HepG2 (cell line): ENCODE measurements at regions not wholly inside any gene's neighbourhood (a gene's known extent, or its start where the extent isn't known, plus 50 kb on each side); places are given as distances from the start of the nearest gene placed in this dataset.

Experiments
- ATAC-seq: fragments of 200-7000 bp; cut with Tn5 transposase; 3 replicates; pipeline ENCODE4 v1.9.1; 2020; ENCODE audit warnings: mild to moderate bottlenecking, moderate library complexity
- BruUV-seq: library from RNA; stranded (reverse); fragments of 400-500 nt; replicated peaks from 2 replicates; lab custom pipeline; 2021; lab: Mats Ljungman, UMichigan
- CTCF ChIA-PET: fragments of 300-600 bp; formaldehyde crosslinking; extraction: SDS; loops from one replicate; lab custom pipeline; 2021; ENCODE audit warnings: low total read pairs, inconsistent platforms, low intra/inter-chr PET ratio; lab: Yijun Ruan, JAX
- POLR2A ChIA-PET: fragments of 350-600 bp; sonication (Branson Sonifier 250); formaldehyde crosslinking; loops from one replicate; lab custom pipeline; 2020; ENCODE audit warnings: antibody characterized with exemption, inconsistent platforms; lab: Yijun Ruan, JAX
- DNase-seq: peaks from one replicate; pipeline ENCODE4 v3.0.0-alpha.2; 2015; ENCODE audit warnings: low spot score
- FAIRE-seq: peaks from 3 replicates; lab custom pipeline; 2011; peaks lifted over from hg19 to GRCh38; lab: Jason Lieb, UNC
- H2AFZ ChIP-seq: one replicate; pipeline ENCODE4 v1.6.1; 2011; ENCODE audit warnings: low read length, inconsistent platforms
- H3K27ac ChIP-seq: fragments of 300-600 bp; 3 replicates; pipeline ENCODE4 v1.8.0; 2011; ENCODE audit warnings: mixed run types, mild to moderate bottlenecking, mixed read lengths, low read length, inconsistent platforms; ENCODE audit not compliant: insufficient read depth; ENCODE audit errors: extremely low read length
- H3K27me3 ChIP-seq, 2 experiments: fragments of 200-600 bp in 1 of 2; 2 replicates in 1 of 2; 3 replicates in 1 of 2; pipeline versions ENCODE4 v1.6.0 to v1.8.0; 2011; ENCODE audit warnings: low read length in 2 of 2, mild to moderate bottlenecking in 2 of 2, moderate library complexity in 2 of 2, inconsistent platforms in 1 of 2; ENCODE audit not compliant: insufficient read depth in 2 of 2, control insufficient read depth in 1 of 2
- H3K36me3 ChIP-seq, 2 experiments: fragments of 200-600 bp in 1 of 2; replicated peaks in 1 of 2; 2 replicates in 1 of 2; 3 replicates in 1 of 2; pipeline versions ENCODE4 v1.5.1 to v1.8.0; 2011; ENCODE audit warnings: low read length in 2 of 2, inconsistent platforms in 1 of 2; ENCODE audit not compliant: insufficient read depth in 2 of 2, control insufficient read depth in 1 of 2
- H3K4me1 ChIP-seq: 2 replicates; pipeline ENCODE4 v1.5.1; 2012; ENCODE audit warnings: low read length, inconsistent platforms; ENCODE audit not compliant: insufficient read depth
- H3K4me2 ChIP-seq: 2 replicates; pipeline ENCODE4 v1.6.0; 2011; ENCODE audit warnings: low read depth, low read length, inconsistent platforms
- H3K4me3 ChIP-seq, 3 experiments: fragments of 200-600 bp in 1 of 3; sonication (generic), shearing (Covaris generic) in 1 of 3; replicated peaks in 1 of 3; 2 replicates each; pipeline ENCODE4 v1.5.1; 2011 to 2016; ENCODE audit warnings: low read length in 3 of 3, inconsistent platforms in 2 of 3, low read depth in 2 of 3, mild to moderate bottlenecking in 2 of 3, control low read depth in 1 of 3, mixed read lengths in 1 of 3; ENCODE audit not compliant: insufficient read depth in 1 of 3
- H3K79me2 ChIP-seq: one replicate; pipeline ENCODE4 v1.6.1; 2011; ENCODE audit warnings: low read length, inconsistent platforms; ENCODE audit not compliant: insufficient read depth
- H3K9ac ChIP-seq: 2 replicates; pipeline ENCODE4 v1.6.0; 2011; ENCODE audit warnings: mild to moderate bottlenecking, low read depth, low read length, inconsistent platforms; ENCODE audit not compliant: insufficient read depth
- H3K9me3 ChIP-seq: 2 replicates; pipeline ENCODE4 v1.5.1; 2012; ENCODE audit warnings: mild to moderate bottlenecking, low read length
- H4K20me1 ChIP-seq: 2 replicates; pipeline ENCODE4 v1.6.0; 2011; ENCODE audit warnings: inconsistent platforms, mild to moderate bottlenecking, low read length, moderate library complexity; ENCODE audit not compliant: insufficient read depth
- FOXC1 ChIP-seq: sonication (generic); formaldehyde crosslinking; IDR thresholded peaks from 2 replicates; pipeline ENCODE4 v1.8.0; 2022; ENCODE audit warnings: mild to moderate bottlenecking, missing genetic modification reagents, borderline replicate concordance
- MBD4 ChIP-seq: IDR thresholded peaks from 2 replicates; pipeline ENCODE4 v1.6.1; 2012; ENCODE audit warnings: low read length, inconsistent platforms, borderline replicate concordance
- YY1 ChIP-seq: IDR thresholded peaks from 2 replicates; pipeline ENCODE4 v1.6.1; 2011; ENCODE audit warnings: low read length, low read depth, moderate library complexity, mild to moderate bottlenecking; ENCODE audit not compliant: insufficient read depth, insufficient replicate concordance
- ZNF557 ChIP-seq: sonication (generic); formaldehyde crosslinking; IDR thresholded peaks from 2 replicates; pipeline ENCODE4 v1.4.0; 2020; ENCODE audit warnings: missing genetic modification reagents
- ZNF558 ChIP-seq: sonication (generic); formaldehyde crosslinking; IDR thresholded peaks from 2 replicates; pipeline ENCODE4 v1.9.0; 2022; ENCODE audit warnings: mild to moderate bottlenecking, missing genetic modification reagents, borderline replicate concordance
- ZNF563 ChIP-seq: sonication (generic); formaldehyde crosslinking; IDR thresholded peaks from 2 replicates; pipeline ENCODE4 v1.8.0; 2022; ENCODE audit warnings: mild to moderate bottlenecking, moderate library complexity, missing genetic modification reagents
- ZNF792 ChIP-seq: IDR thresholded peaks from 2 replicates; pipeline ENCODE4 v1.6.1; 2016
- WGBS: methylation state at CpG from one replicate; pipeline ENCODE4 v1.1.6; 2017; ENCODE audit warnings: low lambda C conversion rate; 5-methylcytosine and 5-hydroxymethylcytosine counted together
- in situ Hi-C: cut with HindIII; loops from 2 replicates; pipeline ENCODE4 v1.10.0; 2017; ENCODE audit warnings: low pct_unique_long_range_greater_than_20kb; ENCODE audit not compliant: extremely low pct_ligation_motif_present
- intact Hi-C: fragments of 100-400 bp; cut with micrococcal nuclease; formaldehyde crosslinking; loops from one replicate; pipeline ENCODE4 v1.10.0; 2022; ENCODE audit not compliant: unreplicated experiment
- TF ChIP-seq, protein P1 (sequence below), 2 experiments: sonication (generic) in 1 of 2; formaldehyde crosslinking in 1 of 2; IDR thresholded peaks; 2 replicates each; pipeline versions ENCODE4 v1.6.1 to v1.9.0; 2014 to 2022; ENCODE audit warnings: antibody characterized with exemption in 1 of 2, borderline replicate concordance in 1 of 2, inconsistent platforms in 1 of 2, low read depth in 1 of 2, missing genetic modification reagents in 1 of 2
- TF ChIP-seq, protein P2 (sequence below): sonication (generic); formaldehyde crosslinking; IDR thresholded peaks from 2 replicates; pipeline ENCODE4 v1.5.1; 2020; ENCODE audit warnings: missing genetic modification reagents, mild to moderate bottlenecking, borderline replicate concordance
- TF ChIP-seq, protein P3 (sequence below): sonication (generic); formaldehyde crosslinking; IDR thresholded peaks from 2 replicates; pipeline ENCODE4 v1.4.0; 2020; ENCODE audit warnings: low read depth, missing genetic modification reagents

DNA sequence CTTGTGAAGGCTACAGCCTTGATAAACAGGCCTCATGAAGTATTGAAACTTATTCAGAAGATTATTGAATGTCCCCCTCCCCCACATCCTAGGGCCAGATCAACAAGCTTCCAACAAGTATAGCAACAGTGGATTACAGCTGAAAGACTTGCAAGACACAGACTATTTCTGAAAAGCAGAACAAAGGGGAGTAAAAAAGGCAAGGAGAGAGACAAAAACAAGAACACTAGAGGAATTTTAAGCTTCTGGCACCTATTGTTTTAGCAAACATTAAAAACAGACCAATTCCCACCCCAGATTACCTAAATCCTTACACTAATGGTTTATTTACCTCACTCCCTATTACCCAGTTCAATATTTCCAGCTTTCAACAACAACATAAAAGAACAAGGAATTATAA is 446.3 kb upstream of the FSTL5 start (continued):
- TF ChIP-seq, protein P1, sequence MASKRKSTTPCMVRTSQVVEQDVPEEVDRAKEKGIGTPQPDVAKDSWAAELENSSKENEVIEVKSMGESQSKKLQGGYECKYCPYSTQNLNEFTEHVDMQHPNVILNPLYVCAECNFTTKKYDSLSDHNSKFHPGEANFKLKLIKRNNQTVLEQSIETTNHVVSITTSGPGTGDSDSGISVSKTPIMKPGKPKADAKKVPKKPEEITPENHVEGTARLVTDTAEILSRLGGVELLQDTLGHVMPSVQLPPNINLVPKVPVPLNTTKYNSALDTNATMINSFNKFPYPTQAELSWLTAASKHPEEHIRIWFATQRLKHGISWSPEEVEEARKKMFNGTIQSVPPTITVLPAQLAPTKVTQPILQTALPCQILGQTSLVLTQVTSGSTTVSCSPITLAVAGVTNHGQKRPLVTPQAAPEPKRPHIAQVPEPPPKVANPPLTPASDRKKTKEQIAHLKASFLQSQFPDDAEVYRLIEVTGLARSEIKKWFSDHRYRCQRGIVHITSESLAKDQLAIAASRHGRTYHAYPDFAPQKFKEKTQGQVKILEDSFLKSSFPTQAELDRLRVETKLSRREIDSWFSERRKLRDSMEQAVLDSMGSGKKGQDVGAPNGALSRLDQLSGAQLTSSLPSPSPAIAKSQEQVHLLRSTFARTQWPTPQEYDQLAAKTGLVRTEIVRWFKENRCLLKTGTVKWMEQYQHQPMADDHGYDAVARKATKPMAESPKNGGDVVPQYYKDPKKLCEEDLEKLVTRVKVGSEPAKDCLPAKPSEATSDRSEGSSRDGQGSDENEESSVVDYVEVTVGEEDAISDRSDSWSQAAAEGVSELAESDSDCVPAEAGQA (IDR thresholded peaks at IDR 0.05; ENCODE audit: low read depth), result no peak
- TF ChIP-seq, protein P1 (CRISPR knock-in tag; IDR thresholded peaks at IDR 0.05; ENCODE audit: borderline replicate concordance), result no peak
- TF ChIP-seq FOXC1 (CRISPR knock-in tag) (no peak), ZNF557 (no peak)

DNA sequence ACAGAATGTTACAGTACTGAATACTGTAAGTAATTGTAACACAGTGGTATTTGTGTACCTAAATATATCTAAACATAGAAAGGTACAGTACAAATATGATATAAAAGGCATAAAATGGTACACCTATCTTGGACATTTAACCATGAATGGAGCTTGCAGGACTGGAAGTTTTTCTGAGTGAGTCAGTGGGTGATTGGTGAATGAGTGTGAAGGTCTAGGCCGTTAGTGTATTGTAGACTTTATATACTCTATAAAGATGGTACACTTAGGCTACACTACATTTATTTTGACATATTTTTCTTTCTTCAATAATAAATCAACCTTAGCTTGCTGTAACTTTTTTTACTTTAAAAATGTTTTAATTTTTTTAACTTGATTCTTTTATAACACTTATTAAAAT is 422.5 kb upstream of the FSTL5 start:
- no peaks in the 10 kb centered on the region for H3K4me1 ChIP-seq
- no peaks in the 10 kb centered on the region for H3K9me3 ChIP-seq
- no TSS peak for BruUV-seq
- no peaks in the 10 kb centered on the region; a peak in 1 of 5 replicates for H3K27me3 ChIP-seq
- ATAC-seq (no peak), FAIRE-seq (no peak), DNase-seq (no peak)
- TF ChIP-seq, protein P2, sequence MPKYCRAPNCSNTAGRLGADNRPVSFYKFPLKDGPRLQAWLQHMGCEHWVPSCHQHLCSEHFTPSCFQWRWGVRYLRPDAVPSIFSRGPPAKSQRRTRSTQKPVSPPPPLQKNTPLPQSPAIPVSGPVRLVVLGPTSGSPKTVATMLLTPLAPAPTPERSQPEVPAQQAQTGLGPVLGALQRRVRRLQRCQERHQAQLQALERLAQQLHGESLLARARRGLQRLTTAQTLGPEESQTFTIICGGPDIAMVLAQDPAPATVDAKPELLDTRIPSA (CRISPR knock-in tag), result no peak
- TF ChIP-seq ZNF563 (CRISPR knock-in tag) (no peak), YY1 (no peak), ZNF558 (no peak), ZNF792 (CRISPR knock-in tag) (no peak), MBD4 (no peak)
- TF ChIP-seq, protein P3, sequence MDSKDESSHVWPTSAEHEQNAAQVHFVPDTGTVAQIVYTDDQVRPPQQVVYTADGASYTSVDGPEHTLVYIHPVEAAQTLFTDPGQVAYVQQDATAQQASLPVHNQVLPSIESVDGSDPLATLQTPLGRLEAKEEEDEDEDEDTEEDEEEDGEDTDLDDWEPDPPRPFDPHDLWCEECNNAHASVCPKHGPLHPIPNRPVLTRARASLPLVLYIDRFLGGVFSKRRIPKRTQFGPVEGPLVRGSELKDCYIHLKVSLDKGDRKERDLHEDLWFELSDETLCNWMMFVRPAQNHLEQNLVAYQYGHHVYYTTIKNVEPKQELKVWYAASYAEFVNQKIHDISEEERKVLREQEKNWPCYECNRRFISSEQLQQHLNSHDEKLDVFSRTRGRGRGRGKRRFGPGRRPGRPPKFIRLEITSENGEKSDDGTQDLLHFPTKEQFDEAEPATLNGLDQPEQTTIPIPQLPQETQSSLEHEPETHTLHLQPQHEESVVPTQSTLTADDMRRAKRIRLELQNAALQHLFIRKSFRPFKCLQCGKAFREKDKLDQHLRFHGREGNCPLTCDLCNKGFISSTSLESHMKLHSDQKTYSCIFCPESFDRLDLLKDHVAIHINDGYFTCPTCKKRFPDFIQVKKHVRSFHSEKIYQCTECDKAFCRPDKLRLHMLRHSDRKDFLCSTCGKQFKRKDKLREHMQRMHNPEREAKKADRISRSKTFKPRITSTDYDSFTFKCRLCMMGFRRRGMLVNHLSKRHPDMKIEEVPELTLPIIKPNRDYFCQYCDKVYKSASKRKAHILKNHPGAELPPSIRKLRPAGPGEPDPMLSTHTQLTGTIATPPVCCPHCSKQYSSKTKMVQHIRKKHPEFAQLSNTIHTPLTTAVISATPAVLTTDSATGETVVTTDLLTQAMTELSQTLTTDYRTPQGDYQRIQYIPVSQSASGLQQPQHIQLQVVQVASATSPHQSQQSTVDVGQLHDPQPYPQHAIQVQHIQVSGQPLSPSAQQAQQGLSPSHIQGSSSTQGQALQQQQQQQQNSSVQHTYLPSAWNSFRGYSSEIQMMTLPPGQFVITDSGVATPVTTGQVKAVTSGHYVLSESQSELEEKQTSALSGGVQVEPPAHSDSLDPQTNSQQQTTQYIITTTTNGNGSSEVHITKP, result no peak
- H3K9ac ChIP-seq, result no peak overlapping the region
- 6% methylated on average over 1 of the region's 1 CpG for WGBS
- intact Hi-C loops (no loop called here), in situ Hi-C loops (no loop called here)
- no peak overlapping the region for H2AFZ ChIP-seq
- no peaks in the 10 kb centered on the region for H3K79me2 ChIP-seq
- no peak overlapping the region for H3K4me3 ChIP-seq
- POLR2A ChIA-PET, result no interaction called here
- CTCF ChIA-PET, result no interaction called here
- H4K20me1 ChIP-seq, result no peaks in the 10 kb centered on the region
- H3K36me3 ChIP-seq, result no peaks in the 10 kb centered on the region
- no peak overlapping the region for H3K4me2 ChIP-seq
- no peak overlapping the region for H3K27ac ChIP-seq
